Mesothelial cell of epicardium (in vitro differentiated cells): ENCODE measurements at regions not wholly inside any gene's neighbourhood (a gene's known extent, or its start where the extent isn't known, plus 50 kb on each side); places are given as distances from the start of the nearest gene placed in this dataset.
A peak's percentile ranks its signal among the peaks of the same experiment; 100 is the strongest.

Experiments used
- DNase-seq, 2 experiments: peaks; one replicate each; pipeline ENCODE4 v3.0.0; 2021; ENCODE audit warnings: low spot score in 2 of 2; ENCODE audit not compliant: unreplicated experiment in 2 of 2
- H3K27ac Mint-ChIP-seq: 2 replicates; pipeline ENCODE4 v1.8.0; 2021; ENCODE audit warnings: mixed read lengths
- H3K27me3 Mint-ChIP-seq: 2 replicates; pipeline ENCODE4 v1.8.0; 2021; ENCODE audit warnings: low read depth, mixed read lengths
- H3K36me3 Mint-ChIP-seq: 2 replicates; pipeline ENCODE4 v1.8.0; 2021; ENCODE audit warnings: mixed read lengths
- H3K4me1 Mint-ChIP-seq: 2 replicates; pipeline ENCODE4 v1.8.0; 2021; ENCODE audit warnings: mixed read lengths
- H3K4me3 Mint-ChIP-seq: 2 replicates; pipeline ENCODE4 v1.8.0; 2021; ENCODE audit warnings: mild to moderate bottlenecking, moderate library complexity, mixed read lengths
- H3K9me3 Mint-ChIP-seq: 2 replicates; pipeline ENCODE4 v1.8.0; 2021; ENCODE audit warnings: mixed read lengths
- CTCF ChIP-seq: fragments of 200-600 bp; sonication (generic); IDR thresholded peaks from one replicate; pipeline ENCODE4 v1.5.0; 2021; ENCODE audit warnings: antibody characterized with exemption; ENCODE audit not compliant: unreplicated experiment

DNA sequence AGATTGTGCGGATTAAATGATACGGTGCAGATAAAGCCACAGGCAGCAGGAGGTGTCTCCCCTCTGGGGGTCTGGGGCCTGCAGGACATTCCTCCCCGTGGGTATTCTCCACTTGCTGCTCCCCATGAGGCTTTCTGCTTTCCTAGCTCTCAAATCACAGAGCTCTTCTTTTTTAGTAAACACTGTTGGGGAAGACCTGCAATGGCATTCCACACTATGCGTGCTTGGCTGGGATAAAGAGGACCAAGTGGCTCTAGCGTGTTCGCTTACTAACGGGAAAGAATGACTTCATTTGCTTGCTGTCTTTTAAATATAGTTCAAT is 146.5 kb downstream of the DDX1 start:
- Mint-ChIP-seq H3K9me3 (peaks cover 24% of the 10 kb centered on the region), H3K36me3 (peaks cover 9% of the 10 kb centered on the region), H3K27ac (no peak overlapping the region), H3K4me1 (peaks cover 28% of the 10 kb centered on the region), H3K27me3 (no peaks in the 10 kb centered on the region), H3K4me3 (no peak overlapping the region)
- no peak for DNase-seq
- TF ChIP-seq CTCF = no peak

- H3K27me3 Mint-ChIP-seq = no peaks in the 10 kb centered on the region
- H3K27ac Mint-ChIP-seq = no peak overlapping the region
- H3K36me3 Mint-ChIP-seq = peaks cover 10% of the 10 kb centered on the region
- no peak overlapping the region for H3K4me3 Mint-ChIP-seq
- DNase-seq = no peak
- H3K4me1 Mint-ChIP-seq = peaks cover 26% of the 10 kb centered on the region
- peaks cover 24% of the 10 kb centered on the region for H3K9me3 Mint-ChIP-seq
- TF ChIP-seq CTCF = no peak
Measured at GRCh38 chr2:15738943-15739342, 147.3 kb downstream of the DDX1 start.

DNA sequence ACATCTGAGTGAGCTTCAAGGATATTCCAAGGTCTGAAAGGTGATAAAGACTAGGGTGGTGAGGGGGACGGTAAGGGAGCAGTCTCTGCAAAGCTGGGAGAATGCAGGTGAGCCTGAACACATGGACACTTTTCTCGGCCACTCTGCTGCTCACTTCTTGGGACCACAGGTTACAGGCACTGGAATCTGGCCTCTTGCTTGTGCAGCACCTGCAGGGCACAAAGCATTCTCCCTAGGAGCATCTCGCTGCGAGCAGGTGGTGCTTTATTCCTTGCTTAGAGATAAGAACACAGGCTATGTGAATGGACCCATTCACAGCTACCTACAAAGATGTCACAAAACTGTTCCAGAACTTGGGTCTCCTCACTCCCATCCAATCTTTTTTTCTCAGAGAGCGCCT is 153.2 kb downstream of the DDX1 start:
- Mint-ChIP-seq H3K4me1 (peaks cover 63% of the 10 kb centered on the region), H3K9me3 (peaks cover 18% of the 10 kb centered on the region), H3K27me3 (no peaks in the 10 kb centered on the region), H3K36me3 (peaks cover 10% of the 10 kb centered on the region), H3K4me3 (no peak overlapping the region), H3K27ac (peak overlapping the region; percentile 100)
- peak in 1 of 2 experiments; percentile 30 for DNase-seq
- TF ChIP-seq CTCF = no peak

DNA sequence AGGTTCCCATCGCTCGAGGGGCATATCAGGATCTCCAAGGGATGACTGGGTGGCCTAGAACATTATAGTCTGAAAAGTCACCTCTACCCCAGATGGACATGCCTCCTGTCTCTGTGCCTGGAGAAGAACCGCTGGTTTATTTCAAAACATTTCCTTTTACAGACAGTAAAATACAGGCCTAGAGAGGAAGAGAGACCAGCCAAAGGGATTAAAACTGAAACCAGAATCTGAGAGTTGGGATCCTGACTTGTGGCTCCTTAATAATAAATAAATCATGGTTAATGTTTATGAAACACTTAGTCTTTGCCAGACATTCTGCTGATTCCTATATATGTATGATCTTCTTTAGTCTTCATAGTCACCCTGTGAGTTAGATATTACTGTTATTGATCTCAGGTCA is 153.7 kb downstream of the DDX1 start:
- H3K9me3 Mint-ChIP-seq = peaks cover 18% of the 10 kb centered on the region
- H3K27me3 Mint-ChIP-seq = no peaks in the 10 kb centered on the region
- H3K4me3 Mint-ChIP-seq = no peak overlapping the region
- peaks cover 10% of the 10 kb centered on the region for H3K36me3 Mint-ChIP-seq
- peak in 1 of 2 experiments; percentile 11 for DNase-seq
- peak overlapping the region; percentile 100 for H3K27ac Mint-ChIP-seq
- H3K4me1 Mint-ChIP-seq = peaks cover 69% of the 10 kb centered on the region
- no peak for TF ChIP-seq CTCF

- TF ChIP-seq CTCF = no peak
- Mint-ChIP-seq H3K4me1 (peaks cover 74% of the 10 kb centered on the region), H3K27me3 (no peaks in the 10 kb centered on the region), H3K27ac (peak overlapping the region; percentile 100), H3K9me3 (peaks cover 10% of the 10 kb centered on the region), H3K4me3 (no peak overlapping the region), H3K36me3 (peaks cover 6% of the 10 kb centered on the region)
- DNase-seq = peak in 1 of 2 experiments; percentile 40
Measured at GRCh38 chr2:15745907-15746702, 154.4 kb downstream of the DDX1 start.
